ENCODE measurements at regions not wholly inside any gene's neighbourhood (a gene's known extent, or its start where the extent isn't known, plus 50 kb on each side); places are given as distances from the start of the nearest gene placed in this dataset.

- TF ChIP-seq CTCF (IDR thresholded peaks at IDR 0.05; ENCODE audit: insufficient read depth, missing control alignments), result no peak
- DNase-seq (ENCODE audit: insufficient read length, low spot score), result no peak
- no peak for FAIRE-seq
Observed at GRCh38 chr2:18074476-18074875, 196.0 kb downstream of the KCNS3 start.

- no peak for DNase-seq (ENCODE audit: insufficient read length, low spot score)
- no peak for TF ChIP-seq CTCF (IDR thresholded peaks at IDR 0.05; ENCODE audit: insufficient read depth, missing control alignments)
- FAIRE-seq, result no peak
Observed at GRCh38 chr2:18073601-18074000, 195.1 kb downstream of the KCNS3 start.

- no peak for DNase-seq (ENCODE audit: insufficient read length, low spot score)
- TF ChIP-seq CTCF (IDR thresholded peaks at IDR 0.05; ENCODE audit: insufficient read depth, missing control alignments), result no peak
- no peak for FAIRE-seq
Observed at GRCh38 chr2:18067588-18068384, 189.3 kb downstream of the KCNS3 start.

- no peak for TF ChIP-seq CTCF (IDR thresholded peaks at IDR 0.05; ENCODE audit: insufficient read depth, missing control alignments)
- no peak for FAIRE-seq
- DNase-seq (ENCODE audit: insufficient read length, low spot score), result no peak
Observed at GRCh38 chr2:18066894-18067293, 188.4 kb downstream of the KCNS3 start.

- no peak for TF ChIP-seq CTCF (IDR thresholded peaks at IDR 0.05; ENCODE audit: insufficient read depth, missing control alignments)
- FAIRE-seq (no peak), DNase-seq (ENCODE audit: insufficient read length, low spot score) (no peak)
Observed at GRCh38 chr2:18066066-18066465, 187.6 kb downstream of the KCNS3 start.

- DNase-seq (ENCODE audit: insufficient read length, low spot score) (no peak), FAIRE-seq (no peak)
- TF ChIP-seq CTCF (IDR thresholded peaks at IDR 0.05; ENCODE audit: insufficient read depth, missing control alignments), result no peak
Observed at GRCh38 chr2:18065249-18065648, 186.8 kb downstream of the KCNS3 start.

GRCh38 chr2:18063826-18064470, 185.5 kb downstream of the KCNS3 start:
- DNase-seq (ENCODE audit: insufficient read length, low spot score) (no peak), FAIRE-seq (peak; percentile 56)
- no peak for TF ChIP-seq CTCF (IDR thresholded peaks at IDR 0.05; ENCODE audit: insufficient read depth, missing control alignments)

All from D721Med (cell line).